ENCODE measurements at regions not wholly inside any gene's neighbourhood (a gene's known extent, or its start where the extent isn't known, plus 50 kb on each side); places are given as distances from the start of the nearest gene placed in this dataset.

- no peak for DNase-seq (ENCODE audit: low read depth in 2 of 2)
Observed at GRCh38 chr22:26846076-26846475, 188.7 kb downstream of the MIAT start.

DNA sequence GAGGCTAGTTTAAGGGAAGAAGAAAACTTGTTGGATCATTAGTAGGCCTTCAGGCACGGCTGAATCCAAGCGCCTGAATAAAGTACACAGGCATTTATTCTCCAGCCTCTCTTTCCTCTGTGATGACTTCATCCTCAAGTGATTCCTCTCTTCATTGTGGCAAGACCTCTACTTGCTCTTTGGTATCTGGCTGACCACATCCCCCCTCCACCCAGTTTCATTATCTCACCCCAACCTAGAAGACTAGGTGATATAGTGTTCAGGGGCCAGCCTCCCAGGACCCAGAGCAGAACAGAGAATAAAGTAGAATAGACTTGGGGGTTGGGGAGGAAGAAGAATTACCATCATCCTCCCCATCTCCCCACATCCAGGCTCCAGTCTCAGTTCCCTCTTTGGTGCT, 189.3 kb downstream of the MIAT start:
- no peak for DNase-seq (ENCODE audit: low read depth in 2 of 2)

GRCh38 chr22:26847046-26847445, 189.7 kb downstream of the MIAT start:
- DNase-seq (ENCODE audit: low read depth in 2 of 2): no peak

GRCh38 chr22:26847816-26848215, 190.4 kb downstream of the MIAT start:
- DNase-seq (ENCODE audit: low read depth in 2 of 2): no peak

GRCh38 chr22:26848244-26848920, 191.0 kb downstream of the MIAT start:
- no peak for DNase-seq (ENCODE audit: low read depth in 2 of 2)

- DNase-seq (ENCODE audit: low read depth in 2 of 2): no peak
Observed at GRCh38 chr22:26849575-26849974, 192.2 kb downstream of the MIAT start.

- DNase-seq (ENCODE audit: low read depth in 2 of 2): no peak
Observed at GRCh38 chr22:26851125-26851524, 193.7 kb downstream of the MIAT start.

- DNase-seq (ENCODE audit: low read depth in 2 of 2): no peak
Observed at GRCh38 chr22:26852176-26852575, 194.8 kb downstream of the MIAT start.

GRCh38 chr22:26853071-26853470, 195.7 kb downstream of the MIAT start:
- no peak for DNase-seq (ENCODE audit: low read depth in 2 of 2)

- no peak for DNase-seq (ENCODE audit: low read depth in 2 of 2)
Observed at GRCh38 chr22:26853495-26853894, 196.1 kb downstream of the MIAT start.

DNA sequence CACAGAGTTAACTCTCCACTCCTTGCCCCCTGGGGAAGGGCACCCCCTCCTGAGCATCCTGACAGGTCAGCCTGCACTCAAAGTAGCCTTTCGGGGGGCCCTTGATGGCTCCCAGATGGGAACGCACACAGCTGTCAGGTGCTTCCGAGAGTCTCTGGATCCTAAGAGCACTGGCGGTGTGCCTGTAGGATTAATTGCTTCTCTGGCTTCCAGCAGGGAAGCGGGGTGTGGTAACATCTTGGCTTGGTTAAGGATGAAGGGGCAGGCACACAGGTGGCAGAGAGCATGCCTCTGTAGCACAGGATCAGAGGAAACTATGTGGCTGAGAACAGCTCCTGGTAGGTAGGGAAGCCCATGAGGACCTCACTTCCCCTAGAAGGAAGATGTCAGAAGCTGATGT, 199.8 kb downstream of the MIAT start:
- no peak for DNase-seq (ENCODE audit: low read depth in 2 of 2)

DNA sequence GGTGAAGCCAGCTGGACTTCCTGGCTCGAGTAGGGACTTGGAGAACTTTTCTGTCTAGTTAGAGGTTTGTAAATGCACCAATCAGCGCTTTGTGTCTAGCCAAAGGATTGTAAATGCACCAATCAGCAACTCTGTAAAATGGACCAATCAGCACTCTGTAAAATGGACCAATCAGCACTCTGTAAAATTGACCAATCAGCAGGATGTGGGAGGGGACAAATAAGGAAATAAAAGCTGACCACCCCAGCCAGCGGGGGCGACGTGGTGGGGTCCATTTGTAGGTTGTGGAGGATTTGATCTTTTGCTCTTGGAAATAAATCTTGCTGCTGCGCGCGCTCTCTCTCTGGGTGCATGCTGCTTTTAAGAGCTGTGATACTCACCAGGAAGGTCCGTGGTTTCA, 202.9 kb downstream of the MIAT start:
- DNase-seq (ENCODE audit: low read depth in 2 of 2): no peak

- DNase-seq (ENCODE audit: low read depth in 2 of 2): no peak
Observed at GRCh38 chr22:26865021-26865420, 207.6 kb downstream of the MIAT start.

DNA sequence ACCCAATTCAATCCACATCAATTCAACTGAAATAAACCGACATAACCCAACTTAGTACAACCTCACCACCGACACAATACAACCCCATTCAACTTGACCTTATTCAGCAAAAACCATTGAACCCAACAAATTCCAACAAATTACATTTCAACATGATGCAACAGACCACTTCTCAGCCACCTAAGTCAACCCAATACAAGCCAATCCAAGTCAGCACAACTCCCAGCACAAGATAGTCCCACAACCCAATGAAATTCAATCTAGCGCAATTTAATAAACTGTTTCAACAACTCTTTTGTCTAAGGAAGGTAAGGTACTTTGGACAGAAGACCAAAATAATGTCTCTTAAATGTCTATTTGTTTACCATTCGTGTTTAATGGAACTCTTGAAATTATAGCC, 226.0 kb downstream of the MIAT start:
- no peak for DNase-seq (ENCODE audit: low read depth in 2 of 2)

DNA sequence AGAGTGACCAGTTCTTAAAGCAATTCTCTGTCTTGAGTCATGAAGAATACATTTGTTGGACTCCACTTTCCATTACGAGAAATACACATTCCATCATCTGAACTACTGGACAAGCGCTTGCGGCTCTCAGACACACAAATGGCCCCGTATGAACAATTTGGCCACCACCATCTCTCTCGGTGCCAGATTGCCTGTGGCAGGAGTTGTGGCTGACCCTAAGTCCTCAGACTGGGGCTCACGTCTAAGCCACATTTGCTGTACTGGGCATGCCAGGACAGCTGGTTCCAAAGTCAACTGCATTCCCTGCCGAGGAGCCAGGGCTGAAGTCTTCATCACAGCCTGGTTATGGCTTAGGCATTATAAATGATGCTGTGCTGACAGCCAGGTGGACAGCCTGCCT, 227.5 kb downstream of the MIAT start:
- DNase-seq (ENCODE audit: low read depth in 2 of 2): no peak

GRCh38 chr22:26885441-26886261, 228.3 kb downstream of the MIAT start:
- DNase-seq (ENCODE audit: low read depth in 2 of 2): no peak

DNA sequence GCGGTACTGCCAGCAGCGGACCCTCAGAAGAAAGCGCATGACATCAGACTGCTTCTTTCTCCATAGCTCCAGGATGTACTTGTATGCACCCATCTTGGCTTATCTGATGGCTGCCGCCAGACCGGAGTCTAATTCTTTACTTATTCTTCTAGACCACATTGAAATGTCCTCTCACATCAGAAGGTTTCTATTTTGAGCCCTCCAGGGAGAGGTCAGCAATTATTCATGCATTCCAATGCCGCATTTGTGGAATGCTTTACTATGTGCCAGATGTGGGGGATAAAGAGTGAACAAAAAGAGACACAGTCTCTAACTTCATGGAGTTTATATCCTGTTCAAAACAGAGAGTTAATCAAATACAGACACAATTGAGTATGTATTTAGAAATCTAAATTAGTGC, 230.1 kb downstream of the MIAT start:
- no peak for DNase-seq (ENCODE audit: low read depth in 2 of 2)

GRCh38 chr22:26887916-26888315, 230.5 kb downstream of the MIAT start:
- no peak for DNase-seq (ENCODE audit: low read depth in 2 of 2)

DNA sequence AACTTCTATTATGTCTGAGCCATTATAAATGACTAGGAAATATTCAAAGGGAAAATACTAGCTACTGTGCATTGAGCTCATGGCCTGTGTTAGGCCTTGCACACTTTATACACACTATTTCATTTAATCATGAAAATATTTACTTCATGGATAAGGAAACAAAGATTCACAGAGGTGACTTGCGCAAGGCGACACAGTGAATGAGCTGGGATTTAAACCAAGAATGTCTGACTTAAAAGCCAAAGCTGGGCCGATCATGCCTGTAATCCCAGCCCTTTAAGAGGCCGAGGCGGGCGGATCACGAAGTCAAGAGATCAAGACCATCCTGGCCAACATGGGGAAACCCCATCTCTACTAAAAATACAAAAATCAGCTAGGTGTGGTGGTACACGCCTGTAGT, 231.5 kb downstream of the MIAT start:
- DNase-seq (ENCODE audit: low read depth in 2 of 2): no peak

GRCh38 chr22:26889802-26890201, 232.4 kb downstream of the MIAT start:
- DNase-seq (ENCODE audit: low read depth in 2 of 2): no peak

DNA sequence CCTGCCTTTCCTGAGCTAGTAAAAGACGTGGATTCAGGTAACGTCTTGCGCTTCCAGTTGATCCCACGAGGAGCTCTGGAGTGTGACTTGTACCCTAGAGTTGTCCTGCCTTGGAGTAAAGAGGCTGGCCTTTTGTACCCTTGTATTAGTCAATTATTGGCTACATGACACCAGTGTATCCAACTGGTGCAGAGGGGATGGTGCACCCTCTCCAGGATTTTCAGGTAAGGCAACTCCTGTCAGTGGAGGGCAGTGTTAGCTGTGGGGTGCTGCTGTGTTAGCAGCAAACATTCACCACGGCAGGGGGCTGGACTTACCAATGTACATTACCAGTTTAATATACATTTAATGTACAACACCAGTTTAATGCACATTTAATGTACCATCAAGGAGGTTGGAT, 233.5 kb downstream of the MIAT start:
- DNase-seq (ENCODE audit: low read depth in 2 of 2): no peak

- DNase-seq (ENCODE audit: low read depth in 2 of 2): no peak
Observed at GRCh38 chr22:26891429-26891828, 234.0 kb downstream of the MIAT start.
